ENCODE measurements at regions not wholly inside any gene's neighbourhood (a gene's known extent, or its start where the extent isn't known, plus 50 kb on each side); places are given as distances from the start of the nearest gene placed in this dataset.

GRCh38 chr16:86751076-86752030 is 173.0 kb downstream of the FOXL1 start:
- no peak for DNase-seq

GRCh38 chr16:86752582-86753175 is 174.3 kb downstream of the FOXL1 start:
- no peak for DNase-seq

- DNase-seq = no peak
Measured at GRCh38 chr16:86753399-86753798, 175.1 kb downstream of the FOXL1 start.

GRCh38 chr16:86755571-86756006 is 177.2 kb downstream of the FOXL1 start:
- no peak for DNase-seq

GRCh38 chr16:86756882-86757703 is 178.7 kb downstream of the FOXL1 start:
- DNase-seq = no peak

- no peak for DNase-seq
Measured at GRCh38 chr16:86757704-86758040, 179.3 kb downstream of the FOXL1 start.

- no peak for DNase-seq
Measured at GRCh38 chr16:86758932-86759331, 180.6 kb downstream of the FOXL1 start.

- peak in 1 of 2 donors; percentile 55 for DNase-seq
Measured at GRCh38 chr16:86761111-86762031, 183.0 kb downstream of the FOXL1 start.

- no peak for DNase-seq
Measured at GRCh38 chr16:86762095-86762494, 183.7 kb downstream of the FOXL1 start.

- DNase-seq = no peak
Measured at GRCh38 chr16:86763819-86764218, 185.5 kb downstream of the FOXL1 start.

- DNase-seq = no peak
Measured at GRCh38 chr16:86764551-86764950, 186.2 kb downstream of the FOXL1 start.

- DNase-seq = no peak
Measured at GRCh38 chr16:86765389-86766026, 187.2 kb downstream of the FOXL1 start.

- DNase-seq = no peak
Measured at GRCh38 chr16:86766700-86767099, 188.4 kb downstream of the FOXL1 start.

GRCh38 chr16:86768228-86768791 is 190.0 kb downstream of the FOXL1 start:
- DNase-seq = no peak

GRCh38 chr16:86768999-86769398 is 190.7 kb downstream of the FOXL1 start:
- DNase-seq = no peak

- no peak for DNase-seq
Measured at GRCh38 chr16:86771506-86772460, 193.4 kb downstream of the FOXL1 start.

- DNase-seq = no peak
Measured at GRCh38 chr16:86772671-86773353, 194.5 kb downstream of the FOXL1 start.

GRCh38 chr16:86773354-86773715 is 195.0 kb downstream of the FOXL1 start:
- DNase-seq = no peak

- DNase-seq = no peak
Measured at GRCh38 chr16:86774931-86775330, 196.6 kb downstream of the FOXL1 start.

GRCh38 chr16:86775511-86775921 is 197.2 kb downstream of the FOXL1 start:
- no peak for DNase-seq
